ENCODE measurements at regions not wholly inside any gene's neighbourhood (a gene's known extent, or its start where the extent isn't known, plus 50 kb on each side); places are given as distances from the start of the nearest gene placed in this dataset.

DNA sequence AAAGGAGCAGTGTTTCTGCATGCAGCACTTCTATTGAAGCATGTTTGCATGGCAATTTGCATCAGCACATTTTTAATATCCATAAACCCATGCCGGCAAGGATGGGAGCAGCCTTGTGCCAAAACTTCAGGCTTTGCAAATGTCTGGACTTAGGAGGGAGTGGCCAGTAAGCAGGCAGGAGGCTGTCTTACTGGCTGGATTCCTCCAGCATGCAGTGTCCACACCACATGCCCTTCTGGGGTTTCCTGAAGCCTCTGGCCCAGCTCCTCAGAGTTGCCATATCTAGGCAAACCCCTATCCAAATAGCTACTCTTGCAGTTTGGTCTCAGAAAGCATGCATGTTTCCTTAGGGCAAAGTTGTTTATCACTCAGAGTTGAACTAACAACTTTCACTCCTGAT, 139.1 kb upstream of the MRPS22 start:
- TF ChIP-seq EZH2phosphoT487 (IDR thresholded peaks at IDR 0.05; ENCODE audit: insufficient read depth, low read depth) = no peak
- TF ChIP-seq EZH2 (IDR thresholded peaks at IDR 0.05; ENCODE audit: insufficient read depth, poor library complexity, severe bottlenecking) = no peak
